ENCODE measurements at regions not wholly inside any gene's neighbourhood (a gene's known extent, or its start where the extent isn't known, plus 50 kb on each side); places are given as distances from the start of the nearest gene placed in this dataset.

- H3K79me2 ChIP-seq (ENCODE audit: control insufficient read depth, insufficient read depth, low read length), result no peaks in the 10 kb centered on the region
- no peak overlapping the region for H3K4me2 ChIP-seq (ENCODE audit: insufficient read depth, low read length)
- no peaks in the 10 kb centered on the region for H3K36me3 ChIP-seq (ENCODE audit: control insufficient read depth, insufficient read depth, low read length)
- no TSS peak for BruUV-seq (replicated peaks)
- CTCF ChIA-PET (ENCODE audit: low intra/inter-chr PET ratio), result no interaction called here
- no peak overlapping the region for H3K9ac ChIP-seq (ENCODE audit: insufficient read depth in 1 of 2, low read depth in 2 of 2, low read length in 2 of 2)
- DNase-seq (ENCODE audit: extremely low read depth in 1 of 4, low spot score in 3 of 4) (no peak), FAIRE-seq (no peak), ATAC-seq (no peak)
- H3K9me3 ChIP-seq (replicated peaks; ENCODE audit: control insufficient read depth, insufficient read depth, low read depth, low read length), result no peaks in the 10 kb centered on the region
- H3K4me3 ChIP-seq, result no peak overlapping the region
- WGBS (ENCODE audit: insufficient coverage, low coverage, missing lambda C conversion rate), result 65% methylated on average over 4 of the region's 4 CpGs
- H2AFZ ChIP-seq (ENCODE audit: low read depth, low read length), result peak overlapping the region; percentile 46; the same call in 1 of the 2 replicates
- POLR2A ChIA-PET, result interaction anchor here (1.1 kb wide), 2 partner anchors 24 to 29 kb away, joined by 3 to 4 read pairs; no protein-coding TSS in a partner anchor
- intact Hi-C loops (cut with micrococcal nuclease) (no loop called here), in situ Hi-C loops (cut with MboI) (no loop called here)
- H3K9me1 ChIP-seq (ENCODE audit: control insufficient read depth, insufficient read depth, low read length), result no peaks in the 10 kb centered on the region
- no peaks in the 10 kb centered on the region for H3K27me3 ChIP-seq (ENCODE audit: control insufficient read depth in 2 of 2, insufficient read depth in 2 of 2, low read length in 2 of 2)
- no peaks in the 10 kb centered on the region for H4K20me1 ChIP-seq (replicated peaks; ENCODE audit: control insufficient read depth, insufficient read depth, low read length)
- no peak for TF ChIP-seq ZNF23 (CRISPR knock-in tag; IDR thresholded peaks at IDR 0.05)
- no peak for TF ChIP-seq ILK (tag; IDR thresholded peaks at IDR 0.05; ENCODE audit: borderline replicate concordance, low read depth)
- TF ChIP-seq ETV1 (tag; conservative IDR thresholded peaks at IDR 0.05; ENCODE audit: low read depth), result no peak
- TF ChIP-seq ZNF695 (CRISPR knock-in tag; IDR thresholded peaks at IDR 0.05), result no peak
- TF ChIP-seq USF2 (CRISPR knock-in tag; IDR thresholded peaks at IDR 0.05), result no peak
- no peak for TF ChIP-seq ZNF41 (CRISPR knock-in tag; conservative IDR thresholded peaks at IDR 0.05)
- TF ChIP-seq FOXJ2 (tag; IDR thresholded peaks at IDR 0.05), result no peak
- no peak for TF ChIP-seq CLOCK (CRISPR knock-in tag; IDR thresholded peaks at IDR 0.05; ENCODE audit: borderline replicate concordance)
- TF ChIP-seq GTF2F1 (IDR thresholded peaks at IDR 0.05; ENCODE audit: low read depth, low read length), result no peak
- no peak for TF ChIP-seq HDAC1 (IDR thresholded peaks at IDR 0.05)
- peaks cover 0 to 40% of the 10 kb centered on the region in 2 experiments; a peak in 4 of 5 replicates for H3K4me1 ChIP-seq (replicated peaks in 1 of 2; ENCODE audit: control insufficient read depth in 2 of 2, insufficient read depth in 2 of 2, low read length in 2 of 2)
- H3K27ac ChIP-seq (ENCODE audit: extremely low read depth, low read depth, low read length), result no peak overlapping the region
These were observed 152.2 kb downstream of the PIK3R1 start for GRCh38 chr5:68367717-68368116.

All from K562 (cell line).